ENCODE measurements at regions not wholly inside any gene's neighbourhood (a gene's known extent, or its start where the extent isn't known, plus 50 kb on each side); places are given as distances from the start of the nearest gene placed in this dataset.

DNA sequence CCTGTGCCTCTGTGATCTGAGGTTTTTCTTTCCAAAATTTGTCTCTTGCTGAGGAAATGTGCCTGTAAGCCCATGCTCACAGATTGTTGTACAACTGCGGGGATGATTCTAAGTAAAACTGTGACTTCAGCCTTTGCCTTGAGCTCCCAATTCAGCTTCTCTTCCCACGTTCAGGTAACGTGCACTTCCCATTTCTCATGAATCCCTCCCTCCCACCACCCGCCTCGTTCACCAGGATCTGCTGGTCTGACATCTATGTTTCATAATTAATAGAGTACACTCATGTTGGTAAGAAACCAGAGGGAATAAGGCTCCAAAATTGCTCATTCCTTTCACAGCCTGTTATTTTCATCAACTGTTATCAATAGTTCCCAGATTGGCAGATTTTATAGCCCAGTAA is 332.6 kb upstream of the TPK1 start:
- no peak overlapping the region for H3K4me3 ChIP-seq (ENCODE audit: insufficient read depth, low read length)
- TF ChIP-seq, protein P1, sequence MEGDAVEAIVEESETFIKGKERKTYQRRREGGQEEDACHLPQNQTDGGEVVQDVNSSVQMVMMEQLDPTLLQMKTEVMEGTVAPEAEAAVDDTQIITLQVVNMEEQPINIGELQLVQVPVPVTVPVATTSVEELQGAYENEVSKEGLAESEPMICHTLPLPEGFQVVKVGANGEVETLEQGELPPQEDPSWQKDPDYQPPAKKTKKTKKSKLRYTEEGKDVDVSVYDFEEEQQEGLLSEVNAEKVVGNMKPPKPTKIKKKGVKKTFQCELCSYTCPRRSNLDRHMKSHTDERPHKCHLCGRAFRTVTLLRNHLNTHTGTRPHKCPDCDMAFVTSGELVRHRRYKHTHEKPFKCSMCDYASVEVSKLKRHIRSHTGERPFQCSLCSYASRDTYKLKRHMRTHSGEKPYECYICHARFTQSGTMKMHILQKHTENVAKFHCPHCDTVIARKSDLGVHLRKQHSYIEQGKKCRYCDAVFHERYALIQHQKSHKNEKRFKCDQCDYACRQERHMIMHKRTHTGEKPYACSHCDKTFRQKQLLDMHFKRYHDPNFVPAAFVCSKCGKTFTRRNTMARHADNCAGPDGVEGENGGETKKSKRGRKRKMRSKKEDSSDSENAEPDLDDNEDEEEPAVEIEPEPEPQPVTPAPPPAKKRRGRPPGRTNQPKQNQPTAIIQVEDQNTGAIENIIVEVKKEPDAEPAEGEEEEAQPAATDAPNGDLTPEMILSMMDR (IDR thresholded peaks at IDR 0.05; ENCODE audit: extremely low read depth, low read depth, low read length) = no peak

DNA sequence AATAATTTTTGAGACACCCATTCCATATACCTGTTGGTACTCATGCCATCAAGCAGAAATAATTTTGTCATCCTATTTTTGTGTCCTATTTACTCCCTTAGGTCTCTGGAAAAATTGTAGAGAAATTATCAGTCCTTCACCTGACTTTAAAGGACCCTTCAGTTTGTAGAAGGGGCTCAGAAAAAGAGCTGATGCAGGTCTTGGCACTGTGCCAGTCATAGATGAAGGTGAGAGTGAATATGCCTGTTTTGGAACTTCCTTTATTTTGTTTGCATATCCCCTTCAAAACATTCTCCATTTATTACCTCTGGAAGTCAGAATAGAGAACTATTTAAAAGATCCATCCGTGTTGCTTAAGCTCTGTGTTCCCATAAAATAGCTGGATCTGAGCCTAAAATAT is 321.0 kb upstream of the TPK1 start:
- no peaks in the 10 kb centered on the region for H3K4me1 ChIP-seq (ENCODE audit: insufficient read depth, low read length)
- H4K20me1 ChIP-seq (ENCODE audit: insufficient read depth, low read length) = no peaks in the 10 kb centered on the region
- no peaks in the 10 kb centered on the region for H3K27me3 ChIP-seq (ENCODE audit: insufficient read depth, low read length)
- H3K9me3 ChIP-seq (ENCODE audit: low read depth, low read length) = peaks cover 2% of the 10 kb centered on the region
- no peak overlapping the region for H3K27ac ChIP-seq (ENCODE audit: low read depth, low read length)
- H3K79me2 ChIP-seq (ENCODE audit: insufficient read depth, low read length) = no peaks in the 10 kb centered on the region
- no peak overlapping the region for H2AFZ ChIP-seq (ENCODE audit: low read length)
- H3K4me2 ChIP-seq (ENCODE audit: insufficient read depth, low read length) = no peak overlapping the region
- H3K4me3 ChIP-seq (ENCODE audit: insufficient read depth, low read length) = no peak overlapping the region
- no peaks in the 10 kb centered on the region for H3K36me3 ChIP-seq (ENCODE audit: insufficient read depth, low read length)
- TF ChIP-seq, protein P1 (IDR thresholded peaks at IDR 0.05; ENCODE audit: extremely low read depth, low read depth, low read length) = no peak
- DNase-seq (ENCODE audit: insufficient read length, low spot score, missing footprints) = no peak

More for the DNA sequence above, 332.6 kb upstream of the TPK1 start:
- no peak overlapping the region for H3K4me2 ChIP-seq (ENCODE audit: insufficient read depth, low read length)
- H2AFZ ChIP-seq (ENCODE audit: low read length) = no peak overlapping the region
- H4K20me1 ChIP-seq (ENCODE audit: insufficient read depth, low read length) = no peaks in the 10 kb centered on the region
- no peaks in the 10 kb centered on the region for H3K27me3 ChIP-seq (ENCODE audit: insufficient read depth, low read length)
- no peaks in the 10 kb centered on the region for H3K79me2 ChIP-seq (ENCODE audit: insufficient read depth, low read length)
- H3K36me3 ChIP-seq (ENCODE audit: insufficient read depth, low read length) = no peaks in the 10 kb centered on the region
- DNase-seq (ENCODE audit: insufficient read length, low spot score, missing footprints) = no peak
- H3K4me1 ChIP-seq (ENCODE audit: insufficient read depth, low read length) = no peaks in the 10 kb centered on the region
- no peak overlapping the region for H3K27ac ChIP-seq (ENCODE audit: low read depth, low read length)
- H3K9me3 ChIP-seq (ENCODE audit: low read depth, low read length) = no peaks in the 10 kb centered on the region

DNA sequence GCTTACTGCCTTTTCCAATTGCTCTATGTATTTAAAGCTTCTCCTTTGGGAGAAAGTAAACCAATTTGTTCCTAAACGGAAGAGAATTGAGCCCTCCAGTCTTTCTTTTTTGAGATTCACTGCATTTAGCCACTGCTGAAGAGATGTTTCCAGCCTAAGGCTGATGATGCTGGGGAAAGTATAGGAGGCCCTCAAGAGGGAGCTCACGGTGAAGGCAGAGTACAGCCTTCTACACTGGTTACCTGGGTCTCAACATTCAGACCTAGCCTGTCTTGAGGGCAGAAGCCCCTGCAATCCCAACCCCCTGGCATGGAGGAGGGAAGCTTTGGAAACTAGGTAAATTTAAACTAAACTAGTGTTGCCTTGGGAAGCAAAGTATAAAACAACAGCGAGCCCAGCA is 316.7 kb upstream of the TPK1 start:
- Histone ChIP-seq H2AFZ (ENCODE audit: low read length) (no peak overlapping the region), H4K20me1 (ENCODE audit: insufficient read depth, low read length) (no peaks in the 10 kb centered on the region), H3K27ac (ENCODE audit: low read depth, low read length) (no peak overlapping the region), H3K9me3 (ENCODE audit: low read depth, low read length) (no peaks in the 10 kb centered on the region), H3K4me1 (ENCODE audit: insufficient read depth, low read length) (no peaks in the 10 kb centered on the region), H3K4me2 (ENCODE audit: insufficient read depth, low read length) (no peak overlapping the region), H3K27me3 (ENCODE audit: insufficient read depth, low read length) (no peaks in the 10 kb centered on the region), H3K36me3 (ENCODE audit: insufficient read depth, low read length) (no peaks in the 10 kb centered on the region), H3K79me2 (ENCODE audit: insufficient read depth, low read length) (no peaks in the 10 kb centered on the region), H3K4me3 (ENCODE audit: insufficient read depth, low read length) (no peak overlapping the region)
- TF ChIP-seq, protein P1 (IDR thresholded peaks at IDR 0.05; ENCODE audit: extremely low read depth, low read depth, low read length) = no peak
- DNase-seq (ENCODE audit: insufficient read length, low spot score, missing footprints) = no peak

DNA sequence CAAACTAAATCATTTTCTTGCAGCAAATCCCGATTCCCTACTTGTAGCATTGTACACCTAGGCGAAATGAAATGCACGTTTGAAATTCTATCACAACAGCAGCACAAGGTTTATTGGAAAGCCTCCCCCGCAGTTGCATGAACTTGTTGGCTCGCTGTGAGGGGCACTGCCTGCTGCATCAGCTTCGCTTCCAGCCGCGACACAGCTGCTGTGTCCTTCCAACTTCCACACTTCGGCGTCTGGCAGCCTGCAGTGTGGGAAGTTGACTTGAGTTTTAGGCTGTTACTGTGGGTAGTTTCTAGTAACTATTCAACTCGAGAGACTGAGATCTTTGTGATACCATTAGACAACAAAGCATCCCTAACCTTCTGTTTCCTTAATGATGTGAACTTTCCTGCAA is 315.8 kb upstream of the TPK1 start:
- Histone ChIP-seq H3K27ac (ENCODE audit: low read depth, low read length) (no peak overlapping the region), H3K27me3 (ENCODE audit: insufficient read depth, low read length) (no peaks in the 10 kb centered on the region), H2AFZ (ENCODE audit: low read length) (no peak overlapping the region), H3K4me2 (ENCODE audit: insufficient read depth, low read length) (no peak overlapping the region), H3K4me3 (ENCODE audit: insufficient read depth, low read length) (no peak overlapping the region), H4K20me1 (ENCODE audit: insufficient read depth, low read length) (no peaks in the 10 kb centered on the region), H3K36me3 (ENCODE audit: insufficient read depth, low read length) (no peaks in the 10 kb centered on the region), H3K4me1 (ENCODE audit: insufficient read depth, low read length) (no peaks in the 10 kb centered on the region), H3K9me3 (ENCODE audit: low read depth, low read length) (no peaks in the 10 kb centered on the region), H3K79me2 (ENCODE audit: insufficient read depth, low read length) (no peaks in the 10 kb centered on the region)
- TF ChIP-seq, protein P1 (IDR thresholded peaks at IDR 0.05; ENCODE audit: extremely low read depth, low read depth, low read length) = no peak
- no peak for DNase-seq (ENCODE audit: insufficient read length, low spot score, missing footprints)

Data from osteoblast (primary cell).